GM12891 (cell line): ENCODE measurements at regions not wholly inside any gene's neighbourhood (a gene's known extent, or its start where the extent isn't known, plus 50 kb on each side); places are given as distances from the start of the nearest gene placed in this dataset.

Source experiments
- POLR2A ChIP-seq: IDR thresholded peaks from 2 replicates; pipeline ENCODE4 v1.6.1; 2011; ENCODE audit warnings: low read depth, low read length, control low read depth
- POLR2AphosphoS5 ChIP-seq: IDR thresholded peaks from 2 replicates; pipeline ENCODE4 v1.6.1; 2011; ENCODE audit warnings: low read depth, low read length, control low read depth
- POU2F2 ChIP-seq: IDR thresholded peaks from 2 replicates; pipeline ENCODE4 v1.6.1; 2011; ENCODE audit warnings: low read depth, mild to moderate bottlenecking, control low read depth, low read length, moderate library complexity
- SPI1 ChIP-seq: IDR thresholded peaks from 2 replicates; pipeline ENCODE4 v1.6.1; 2011; ENCODE audit warnings: low read depth, low read length, control low read depth

- TF ChIP-seq POLR2A, result no peak
- TF ChIP-seq POU2F2, result no peak
- no peak for TF ChIP-seq SPI1
- no peak for TF ChIP-seq POLR2AphosphoS5
Observed at GRCh38 chr3:132805071-132805470, 82.9 kb upstream of the NPHP3 start.
